Cardiac fibroblast (primary cell): ENCODE measurements at regions not wholly inside any gene's neighbourhood (a gene's known extent, or its start where the extent isn't known, plus 50 kb on each side); places are given as distances from the start of the nearest gene placed in this dataset.

Experiments
- DNase-seq, 2 donors: peaks; one replicate each; pipeline versions ENCODE4 v3.0.0 to v3.0.0-alpha.2; 2010; ENCODE audit warnings: low read depth in 2 of 2
- H3K4me3 ChIP-seq, 2 donors: replicated peaks in 1 of 2; 1 replicate in 1 of 2; 2 replicates in 1 of 2; pipeline ENCODE4 v1.5.1; 2011; ENCODE audit warnings: low read depth in 2 of 2, low read length in 2 of 2, mild to moderate bottlenecking in 2 of 2, moderate library complexity in 1 of 2
- CTCF ChIP-seq: IDR thresholded peaks from one replicate; pipeline ENCODE4 v1.5.1; 2011; ENCODE audit warnings: low read depth, mild to moderate bottlenecking, low read length, inconsistent platforms

GRCh38 chr21:28640326-28640725 is 352.4 kb downstream of the LTN1 start:
- peak in 1 of 2 donors; percentile 21 for DNase-seq
- H3K4me3 ChIP-seq, result no peak overlapping the region
- TF ChIP-seq CTCF, result no peak

- peak; percentile 46 to 75 for DNase-seq
- TF ChIP-seq CTCF, result no peak
- no peak overlapping the region for H3K4me3 ChIP-seq
These were observed 352.9 kb downstream of the LTN1 start for GRCh38 chr21:28639737-28640136.

GRCh38 chr21:28636752-28637691 is 355.7 kb downstream of the LTN1 start:
- no peak for TF ChIP-seq CTCF
- peak; percentile 82 to 94 for DNase-seq
- H3K4me3 ChIP-seq, result no peak overlapping the region

GRCh38 chr21:28635541-28635940 is 357.1 kb downstream of the LTN1 start:
- no peak overlapping the region for H3K4me3 ChIP-seq
- DNase-seq, result peak in 1 of 2 donors; percentile 34
- no peak for TF ChIP-seq CTCF

- no peak for TF ChIP-seq CTCF
- peak; percentile 92 to 96 for DNase-seq
- H3K4me3 ChIP-seq, result peak overlapping the region in 1 of 2 donors; percentile 4
These were observed 358.7 kb downstream of the LTN1 start for GRCh38 chr21:28633839-28634555.

- DNase-seq, result peak; percentile 80 to 81
- TF ChIP-seq CTCF, result no peak
- peak overlapping the region in 1 of 2 donors; percentile 6 for H3K4me3 ChIP-seq
These were observed 359.8 kb downstream of the LTN1 start for GRCh38 chr21:28632755-28633408.
